GM21528 (cell line): ENCODE measurements at regions not wholly inside any gene's neighbourhood (a gene's known extent, or its start where the extent isn't known, plus 50 kb on each side); places are given as distances from the start of the nearest gene placed in this dataset.
"Not testable (repeated sequence)": the region's sequence is repeated elsewhere in the genome, so short reads cannot be mapped to it uniquely, and the experiment has no call there.

ENCODE experiments used
- ATAC-seq: cut with Tn5 transposase; IDR thresholded peaks from one replicate; pipeline ENCODE4 v1.9.1; 2021; ENCODE audit warnings: mild to moderate bottlenecking, moderate library complexity; ENCODE audit not compliant: unreplicated experiment, low FRiP score

DNA sequence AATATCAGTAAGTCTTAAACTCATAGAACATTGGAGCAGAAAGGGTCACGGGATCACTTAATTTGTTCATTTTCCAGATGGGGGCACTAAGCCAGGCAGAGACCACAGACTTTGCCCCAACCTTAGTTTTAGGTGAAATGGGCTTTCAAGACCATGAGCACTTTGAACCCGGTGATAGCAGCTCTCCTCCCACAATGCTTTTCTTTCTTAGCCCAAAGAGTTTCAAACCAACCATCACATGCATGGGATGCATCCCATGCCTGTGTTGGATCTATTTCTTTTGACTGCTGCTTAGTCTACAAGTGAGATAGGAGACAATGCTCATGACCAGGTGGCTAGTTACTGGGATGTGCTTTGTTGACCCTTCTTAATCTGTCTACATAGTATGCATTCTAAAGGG lies 240.6 kb downstream of the NUF2 start:
- no peak for ATAC-seq

GRCh38 chr1:163565166-163565565 lies 243.4 kb downstream of the NUF2 start:
- no peak for ATAC-seq

GRCh38 chr1:163570071-163570470 lies 248.3 kb downstream of the NUF2 start:
- ATAC-seq = no peak

DNA sequence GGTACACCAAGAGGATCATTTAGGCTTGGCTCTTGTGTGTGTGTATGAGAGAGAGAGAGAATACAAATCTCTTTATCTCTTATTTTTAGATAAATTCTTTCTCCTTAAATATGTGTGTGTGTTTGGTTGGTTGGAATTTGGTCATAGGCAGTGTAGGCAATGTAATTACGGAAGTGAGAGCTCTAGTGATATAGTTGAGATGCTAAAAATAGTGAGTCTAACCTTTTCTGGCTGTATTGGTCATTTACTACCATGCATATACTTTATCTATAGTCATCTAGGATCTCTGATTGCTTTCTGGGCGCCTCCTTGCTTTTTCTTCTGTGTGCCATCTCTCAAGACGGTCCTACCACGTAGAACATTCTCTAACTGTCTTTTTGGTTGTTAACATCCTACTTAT lies 250.2 kb downstream of the NUF2 start:
- ATAC-seq = no peak

DNA sequence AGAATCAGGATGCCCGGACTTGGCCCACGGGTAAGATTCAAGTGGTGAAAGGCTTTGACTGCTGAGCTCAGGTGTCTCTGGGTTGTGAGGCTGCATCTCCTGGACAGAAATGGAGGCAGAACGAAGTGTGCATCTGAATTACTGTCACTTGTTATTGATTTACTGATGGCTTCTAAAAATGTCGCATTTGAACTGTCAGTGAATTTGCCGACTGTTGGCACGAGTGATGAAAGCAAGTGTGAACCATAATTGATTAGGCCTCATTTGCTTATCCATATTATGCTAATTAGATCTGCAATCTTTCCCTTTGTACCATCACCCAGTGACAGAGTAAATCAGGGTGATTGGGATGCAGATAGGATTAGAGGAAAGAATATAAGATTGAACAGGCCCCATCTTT lies 252.4 kb downstream of the NUF2 start:
- ATAC-seq = no peak

- ATAC-seq = no peak
These were observed 259.2 kb downstream of the NUF2 start for GRCh38 chr1:163580926-163581325.

GRCh38 chr1:163583661-163584181 lies 262.0 kb downstream of the NUF2 start:
- ATAC-seq = no peak

GRCh38 chr1:163585796-163586195 lies 264.0 kb downstream of the NUF2 start:
- ATAC-seq = no peak

- ATAC-seq = no peak
These were observed 267.0 kb downstream of the NUF2 start for GRCh38 chr1:163588796-163589195.

GRCh38 chr1:163589735-163590134 lies 268.0 kb downstream of the NUF2 start:
- ATAC-seq = no peak

DNA sequence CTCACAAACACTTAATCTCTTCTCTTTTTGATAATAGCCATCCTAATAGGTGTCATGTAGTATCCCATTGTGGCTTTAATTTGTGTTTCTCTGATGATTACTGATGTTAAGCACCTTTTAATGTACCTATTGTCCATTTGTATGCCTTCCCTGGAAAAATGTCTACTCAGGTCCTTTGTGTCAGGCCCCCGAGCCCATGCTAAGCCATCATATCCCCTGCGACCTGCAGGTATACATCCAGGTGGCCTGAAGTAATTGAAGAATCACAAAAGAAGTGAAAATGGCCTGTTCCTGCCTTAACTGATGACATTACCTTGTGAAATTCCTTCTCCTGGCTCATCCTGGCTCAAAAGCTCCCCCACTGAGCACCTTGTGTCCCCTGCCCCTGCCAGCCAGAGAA lies 269.4 kb downstream of the NUF2 start:
- not testable (repeated sequence) for ATAC-seq

DNA sequence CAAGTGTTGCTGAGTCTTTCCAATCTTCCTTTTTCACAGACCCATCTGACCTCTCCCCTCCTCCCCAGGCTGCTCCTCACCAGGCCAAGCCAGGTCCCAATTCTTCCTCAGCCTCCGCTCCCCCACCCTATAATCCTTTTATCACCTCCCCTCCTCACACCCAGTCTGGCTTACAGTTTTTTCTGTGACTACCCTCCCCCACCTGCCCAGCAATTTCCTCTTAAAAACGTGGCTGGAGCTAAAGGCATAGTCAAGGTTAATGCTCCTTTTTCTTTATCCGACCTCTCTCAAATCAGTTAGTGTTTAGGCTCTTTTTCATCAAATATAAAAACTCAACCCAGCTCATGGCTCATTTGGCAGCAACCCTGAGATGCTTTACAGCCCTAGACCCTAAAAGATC lies 270.9 kb downstream of the NUF2 start:
- not testable (repeated sequence) for ATAC-seq

DNA sequence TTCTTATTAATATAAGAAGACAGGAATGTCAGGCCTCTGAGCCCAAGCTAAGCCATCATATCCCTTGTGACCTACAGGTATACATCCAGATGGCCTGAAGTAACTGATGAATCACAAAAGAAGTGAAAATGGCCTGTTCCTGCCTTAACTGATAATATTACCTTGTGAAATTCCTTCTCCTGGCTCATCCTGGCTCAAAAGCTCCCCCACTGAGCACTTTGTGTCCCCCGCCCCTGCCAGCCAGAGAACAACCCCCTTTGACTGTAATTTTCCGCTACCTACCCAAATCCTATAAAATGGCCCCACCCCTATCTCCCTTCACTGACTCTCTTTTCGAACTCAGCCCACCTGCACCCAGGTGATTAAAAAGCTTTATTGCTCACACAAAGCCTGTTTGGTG lies 274.4 kb downstream of the NUF2 start:
- ATAC-seq = not testable (repeated sequence)

- no peak for ATAC-seq
These were observed 274.9 kb downstream of the NUF2 start for GRCh38 chr1:163596541-163597258.

GRCh38 chr1:163604321-163604720 lies 282.6 kb downstream of the NUF2 start:
- no peak for ATAC-seq

GRCh38 chr1:163604896-163605295 lies 283.1 kb downstream of the NUF2 start:
- no peak for ATAC-seq

GRCh38 chr1:163608979-163609378 lies 287.2 kb downstream of the NUF2 start:
- ATAC-seq = no peak

DNA sequence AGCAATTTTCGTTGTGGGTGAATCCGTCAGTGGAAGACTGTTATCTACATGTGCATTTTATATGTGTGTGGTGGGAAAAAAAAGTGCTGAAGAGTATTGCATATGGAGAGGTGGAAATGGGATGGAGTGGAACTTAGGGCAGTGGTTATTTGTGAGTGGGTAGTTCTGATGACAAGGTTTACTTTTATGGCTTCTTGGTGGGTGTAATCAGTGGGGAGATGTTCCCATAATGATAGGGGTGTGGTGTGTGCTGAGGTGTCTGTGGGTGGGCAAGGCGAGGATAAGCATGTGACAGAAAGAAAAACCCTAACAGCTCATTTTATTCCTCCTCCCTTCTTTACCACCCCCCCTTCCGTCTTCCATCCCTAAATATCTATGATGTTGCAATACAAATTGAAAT lies 288.1 kb downstream of the NUF2 start:
- ATAC-seq = no peak

GRCh38 chr1:163610486-163610885 lies 288.7 kb downstream of the NUF2 start:
- ATAC-seq = no peak

GRCh38 chr1:163614361-163614760 lies 292.6 kb downstream of the NUF2 start:
- no peak for ATAC-seq

GRCh38 chr1:163628034-163628773 lies 306.4 kb downstream of the NUF2 start:
- ATAC-seq = no peak

DNA sequence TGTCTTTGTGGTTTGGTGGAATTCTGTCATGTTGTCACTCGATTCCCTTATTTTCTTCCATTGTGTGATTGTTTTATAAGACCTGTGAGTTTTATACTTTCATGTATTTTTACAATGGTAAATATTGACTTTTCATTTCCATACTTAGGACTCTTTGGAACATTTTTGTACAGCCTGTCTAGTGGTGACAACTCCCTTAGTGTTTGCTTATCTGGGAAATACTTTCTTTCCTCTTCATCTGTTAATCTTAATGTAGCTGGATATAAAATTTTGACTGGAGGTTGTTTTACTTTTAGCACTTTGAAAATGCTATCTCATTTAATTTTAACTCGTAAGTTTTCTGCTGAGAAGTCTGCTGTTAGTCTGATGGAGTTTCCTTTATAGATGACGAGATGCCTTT lies 310.5 kb downstream of the NUF2 start:
- no peak for ATAC-seq
